Progenitor cell of endocrine pancreas (in vitro differentiated cells): ENCODE measurements at regions not wholly inside any gene's neighbourhood (a gene's known extent, or its start where the extent isn't known, plus 50 kb on each side); places are given as distances from the start of the nearest gene placed in this dataset.

Source experiments
- DNase-seq: peaks from one replicate; pipeline ENCODE4 v3.0.0; 2021; ENCODE audit warnings: low spot score; ENCODE audit not compliant: unreplicated experiment
- H3K27ac Mint-ChIP-seq: 2 replicates; pipeline ENCODE4 v1.8.0; 2021; ENCODE audit warnings: mild to moderate bottlenecking, moderate library complexity, mixed read lengths
- H3K27me3 Mint-ChIP-seq: 2 replicates; pipeline ENCODE4 v1.8.0; 2021; ENCODE audit warnings: mixed read lengths
- H3K36me3 Mint-ChIP-seq: 2 replicates; pipeline ENCODE4 v1.8.0; 2022; ENCODE audit warnings: mixed read lengths; ENCODE audit not compliant: insufficient read depth
- H3K4me1 Mint-ChIP-seq: 2 replicates; pipeline ENCODE4 v1.8.0; 2021; ENCODE audit warnings: low read depth, mixed read lengths
- H3K4me3 Mint-ChIP-seq: 2 replicates; pipeline ENCODE4 v1.8.0; 2021; ENCODE audit warnings: low read depth, mild to moderate bottlenecking, moderate library complexity, mixed read lengths
- H3K9me3 Mint-ChIP-seq: 2 replicates; pipeline ENCODE4 v1.8.0; 2021; ENCODE audit warnings: low read depth, mixed read lengths
- CTCF ChIP-seq: fragments of 200-600 bp; sonication (generic); IDR thresholded peaks from one replicate; pipeline ENCODE4 v1.5.0; 2021; ENCODE audit warnings: antibody characterized with exemption, mild to moderate bottlenecking; ENCODE audit not compliant: unreplicated experiment

- DNase-seq: no peak
- Mint-ChIP-seq H3K4me1 (no peaks in the 10 kb centered on the region), H3K27me3 (peaks cover 9% of the 10 kb centered on the region), H3K36me3 (no peaks in the 10 kb centered on the region), H3K4me3 (no peak overlapping the region), H3K27ac (no peak overlapping the region), H3K9me3 (no peaks in the 10 kb centered on the region)
- TF ChIP-seq CTCF: no peak
Observed at GRCh38 chr1:59034925-59035324, 251.1 kb upstream of the JUN start.

GRCh38 chr1:59039551-59039950, 255.7 kb upstream of the JUN start:
- TF ChIP-seq CTCF: no peak
- no peaks in the 10 kb centered on the region for H3K4me1 Mint-ChIP-seq
- H3K27ac Mint-ChIP-seq: no peak overlapping the region
- no peak for DNase-seq
- H3K4me3 Mint-ChIP-seq: no peak overlapping the region
- H3K36me3 Mint-ChIP-seq: no peaks in the 10 kb centered on the region
- H3K27me3 Mint-ChIP-seq: peaks cover 21% of the 10 kb centered on the region
- no peaks in the 10 kb centered on the region for H3K9me3 Mint-ChIP-seq

GRCh38 chr1:59040486-59040885, 256.4 kb upstream of the FGGY start:
- H3K27me3 Mint-ChIP-seq: peaks cover 28% of the 10 kb centered on the region
- no peak for TF ChIP-seq CTCF
- no peak overlapping the region for H3K4me3 Mint-ChIP-seq
- no peak overlapping the region for H3K27ac Mint-ChIP-seq
- no peaks in the 10 kb centered on the region for H3K9me3 Mint-ChIP-seq
- H3K4me1 Mint-ChIP-seq: no peaks in the 10 kb centered on the region
- no peaks in the 10 kb centered on the region for H3K36me3 Mint-ChIP-seq
- DNase-seq: no peak

- Mint-ChIP-seq H3K27me3 (peaks cover 37% of the 10 kb centered on the region), H3K4me3 (no peak overlapping the region), H3K9me3 (no peaks in the 10 kb centered on the region)
Observed at GRCh38 chr1:59041646-59042277, 255.1 kb upstream of the FGGY start.

GRCh38 chr1:59043796-59044195, 253.1 kb upstream of the FGGY start:
- Mint-ChIP-seq H3K36me3 (no peaks in the 10 kb centered on the region), H3K9me3 (no peaks in the 10 kb centered on the region), H3K27me3 (peaks cover 46% of the 10 kb centered on the region), H3K4me1 (no peaks in the 10 kb centered on the region), H3K27ac (no peak overlapping the region), H3K4me3 (no peak overlapping the region)
- no peak for TF ChIP-seq CTCF
- DNase-seq: no peak

More at GRCh38 chr1:59041646-59042277, 255.1 kb upstream of the FGGY start:
- no peak for TF ChIP-seq CTCF
- Mint-ChIP-seq H3K36me3 (no peaks in the 10 kb centered on the region), H3K4me1 (no peaks in the 10 kb centered on the region), H3K27ac (no peak overlapping the region)
- DNase-seq: no peak
